CD4-positive, alpha-beta T cell (primary cell): ENCODE measurements at regions not wholly inside any gene's neighbourhood (a gene's known extent, or its start where the extent isn't known, plus 50 kb on each side); places are given as distances from the start of the nearest gene placed in this dataset.

ENCODE experiments used
- ATAC-seq: fragments of 200-7000 bp; cut with Tn5 transposase; one replicate; pipeline ENCODE4 v1.10.0; 2022; ENCODE audit warnings: mild to moderate bottlenecking; ENCODE audit not compliant: poor library complexity
- CTCF ChIA-PET: fragments of 350-600 bp; sonication (Branson Sonifier 250); formaldehyde crosslinking; loops from one replicate; lab custom pipeline; 2021; ENCODE audit warnings: antibody characterized with exemption, inconsistent platforms; lab: Charles Lee
- POLR2A ChIA-PET: fragments of 350-600 bp; sonication (Branson Sonifier 250); formaldehyde crosslinking; loops from one replicate; lab custom pipeline; 2021; ENCODE audit warnings: antibody characterized with exemption, inconsistent platforms; lab: Charles Lee
- DNase-seq, 14 experiments: peaks; one replicate each; pipeline ENCODE4 v3.0.0-alpha.2; 2013 to 2020; ENCODE audit warnings: mixed read lengths in 2 of 14
- H3K27ac ChIP-seq, 2 donors: one replicate each; pipeline versions ENCODE4 v1.5.1 to v1.7.0; 2013; ENCODE audit warnings: low read length in 2 of 2, low read depth in 1 of 2, mild to moderate bottlenecking in 1 of 2
- H3K27me3 ChIP-seq, 2 experiments: 1 replicate in 1 of 2; 2 replicates in 1 of 2; pipeline versions ENCODE4 v1.6.1 to v1.7.0; 2013; ENCODE audit warnings: low read length in 2 of 2, control low read depth in 1 of 2, mild to moderate bottlenecking in 1 of 2, moderate library complexity in 1 of 2; ENCODE audit not compliant: insufficient read depth in 2 of 2, control insufficient read depth in 1 of 2
- H3K36me3 ChIP-seq: one replicate; pipeline ENCODE4 v1.6.1; 2013; ENCODE audit warnings: low read length, control low read depth; ENCODE audit not compliant: insufficient read depth
- H3K4me1 ChIP-seq: one replicate; pipeline ENCODE4 v1.6.1; 2013; ENCODE audit warnings: low read length, control low read depth; ENCODE audit not compliant: insufficient read depth
- H3K4me3 ChIP-seq: one replicate; pipeline ENCODE4 v1.5.1; 2013; ENCODE audit warnings: mild to moderate bottlenecking, low read length, moderate library complexity
- H3K9me3 ChIP-seq, 2 experiments: 1 replicate in 1 of 2; 2 replicates in 1 of 2; pipeline versions ENCODE4 v1.6.1 to v1.7.0; 2013; ENCODE audit warnings: low read length in 2 of 2, mild to moderate bottlenecking in 2 of 2, control low read depth in 1 of 2, moderate library complexity in 1 of 2; ENCODE audit not compliant: control insufficient read depth in 1 of 2, insufficient read depth in 1 of 2
- H3K27ac Mint-ChIP-seq: one replicate; pipeline ENCODE4 v1.8.0; 2020; ENCODE audit warnings: mixed read lengths
- H3K27me3 Mint-ChIP-seq: one replicate; pipeline ENCODE4 v1.8.0; 2021; ENCODE audit warnings: mixed read lengths
- H3K36me3 Mint-ChIP-seq: one replicate; pipeline ENCODE4 v1.8.0; 2021; ENCODE audit warnings: low read depth, mixed read lengths
- H3K4me1 Mint-ChIP-seq: one replicate; pipeline ENCODE4 v1.8.0; 2021; ENCODE audit warnings: low read depth, mixed read lengths
- H3K4me3 Mint-ChIP-seq: one replicate; pipeline ENCODE4 v1.8.0; 2020; ENCODE audit warnings: mild to moderate bottlenecking, mixed read lengths
- H3K9me3 Mint-ChIP-seq: one replicate; pipeline ENCODE4 v1.8.0; 2020; ENCODE audit warnings: mixed read lengths
- CTCF ChIP-seq: fragments of 200-600 bp; IDR thresholded peaks from one replicate; pipeline ENCODE4 v1.8.0; 2022; ENCODE audit warnings: antibody characterized with exemption, mild to moderate bottlenecking
- intact Hi-C, 2 experiments: fragments of 100-400 bp; cut with DNase I in 1 of 2; cut with micrococcal nuclease in 1 of 2; formaldehyde crosslinking; loops; one replicate each; pipeline versions ENCODE4 v1.15.1 to v1.9.0; 2023 to 2025; cut with DNase I, micrococcal nuclease

GRCh38 chr14:73800970-73801515 is 50.6 kb upstream of the PTGR2 start:
- CTCF ChIA-PET, result no interaction called here
- Mint-ChIP-seq H3K27me3 (no peaks in the 10 kb centered on the region), H3K9me3 (no peaks in the 10 kb centered on the region), H3K27ac (no peak overlapping the region), H3K4me1 (no peaks in the 10 kb centered on the region), H3K4me3 (no peak overlapping the region), H3K36me3 (no peaks in the 10 kb centered on the region)
- DNase-seq (no peak), ATAC-seq (no peak)
- intact Hi-C loops, result no loop called here
- H3K27me3 ChIP-seq, result no peaks in the 10 kb centered on the region
- H3K27ac ChIP-seq, result no peak overlapping the region
- H3K36me3 ChIP-seq, result peaks cover 2% of the 10 kb centered on the region
- no peak for TF ChIP-seq CTCF
- POLR2A ChIA-PET, result no interaction called here
- no peaks in the 10 kb centered on the region for H3K9me3 ChIP-seq
- H3K4me3 ChIP-seq, result no peak overlapping the region
- no peaks in the 10 kb centered on the region for H3K4me1 ChIP-seq

- no peak for TF ChIP-seq CTCF
- H3K27me3 ChIP-seq, result no peaks in the 10 kb centered on the region
- H3K9me3 ChIP-seq, result no peaks in the 10 kb centered on the region
- no peaks in the 10 kb centered on the region for H3K4me1 ChIP-seq
- ChIA-PET CTCF (interaction anchor here (0.7 to 0.9 kb wide), 2 partner anchors 69 to 213 kb away, joined by 3 read pairs; no protein-coding TSS in a partner anchor), POLR2A (interaction anchor here (0.6 to 2.0 kb wide), 8 partner anchors 9 to 229 kb away, joined by 3 to 8 read pairs (median 4); partner anchors contain the start of gene ACOT2)
- DNase-seq (no peak), ATAC-seq (no peak)
- Mint-ChIP-seq H3K27ac (no peak overlapping the region), H3K4me3 (no peak overlapping the region), H3K36me3 (no peaks in the 10 kb centered on the region), H3K9me3 (no peaks in the 10 kb centered on the region), H3K4me1 (no peaks in the 10 kb centered on the region), H3K27me3 (no peaks in the 10 kb centered on the region)
- no peak overlapping the region for H3K4me3 ChIP-seq
- intact Hi-C loops, result loop anchor here in 1 of 2 experiments (5.0 kb wide), 1 partner anchor 1410 kb away; no protein-coding TSS in a partner anchor
- H3K36me3 ChIP-seq, result peaks cover 2% of the 10 kb centered on the region
- H3K27ac ChIP-seq, result no peak overlapping the region
Observed at GRCh38 chr14:73797543-73798265, 53.9 kb upstream of the PTGR2 start.

GRCh38 chr14:73796893-73797542 is 54.6 kb upstream of the PTGR2 start:
- ChIA-PET POLR2A (interaction anchor here (0.6 to 2.0 kb wide), 6 partner anchors 9 to 228 kb away, joined by 3 to 8 read pairs (median 4); partner anchors contain the start of gene ACOT2), CTCF (interaction anchor here (0.9 kb wide), 1 partner anchor 68 kb away, joined by 3 read pairs; no protein-coding TSS in a partner anchor)
- Histone ChIP-seq H3K27ac (no peak overlapping the region), H3K4me1 (no peaks in the 10 kb centered on the region), H3K36me3 (peaks cover 5% of the 10 kb centered on the region), H3K4me3 (no peak overlapping the region), H3K27me3 (no peaks in the 10 kb centered on the region), H3K9me3 (no peaks in the 10 kb centered on the region)
- H3K4me3 Mint-ChIP-seq, result no peak overlapping the region
- intact Hi-C loops, result loop anchor here in 1 of 2 experiments (5.0 kb wide), 1 partner anchor 1410 kb away; no protein-coding TSS in a partner anchor
- no peaks in the 10 kb centered on the region for H3K9me3 Mint-ChIP-seq
- no peak overlapping the region for H3K27ac Mint-ChIP-seq
- no peak for TF ChIP-seq CTCF
- H3K4me1 Mint-ChIP-seq, result no peaks in the 10 kb centered on the region
- H3K36me3 Mint-ChIP-seq, result no peaks in the 10 kb centered on the region
- no peaks in the 10 kb centered on the region for H3K27me3 Mint-ChIP-seq
- DNase-seq (no peak), ATAC-seq (no peak)
